Tibial artery (tissue), 4 donors: ENCODE measurements at regions not wholly inside any gene's neighbourhood (a gene's known extent, or its start where the extent isn't known, plus 50 kb on each side); places are given as distances from the start of the nearest gene placed in this dataset.

Source experiments
- DNase-seq, 2 donors: peaks; one replicate each; pipeline ENCODE4 v3.0.0-alpha.2; 2019
- H3K27ac ChIP-seq, 2 donors: fragments of 200-600 bp; sonication (generic) in 1 of 2; 1 replicate in 1 of 2; 2 replicates in 1 of 2; pipeline ENCODE4 v1.5.1; 2018 to 2019; ENCODE audit warnings: mild to moderate bottlenecking in 1 of 2
- H3K27me3 ChIP-seq, 2 donors: fragments of 200-600 bp; sonication (generic) in 1 of 2; one replicate each; pipeline versions ENCODE4 v1.5.1 to v1.6.0; 2016 to 2019
- H3K36me3 ChIP-seq, 3 donors: fragments of 200-600 bp; sonication (generic) in 2 of 3; one replicate each; pipeline ENCODE4 v1.5.1; 2016 to 2019; ENCODE audit warnings: mild to moderate bottlenecking in 2 of 3
- H3K4me1 ChIP-seq, 4 donors: fragments of 200-600 bp; sonication (generic) in 2 of 4; 1 replicate in 3 of 4; 2 replicates in 1 of 4; pipeline ENCODE4 v1.5.1; 2016 to 2019
- H3K4me3 ChIP-seq, 2 donors: fragments of 200-600 bp; sonication (generic) in 1 of 2; 1 replicate in 1 of 2; 2 replicates in 1 of 2; pipeline ENCODE4 v1.5.1; 2018 to 2019; ENCODE audit warnings: mild to moderate bottlenecking in 2 of 2
- H3K9me3 ChIP-seq, 3 donors: fragments of 200-600 bp; sonication (generic) in 1 of 3; one replicate each; pipeline ENCODE4 v1.5.1; 2016 to 2019
- CTCF ChIP-seq, 2 experiments: fragments of 200-600 bp in 1 of 2; fragments of 450-650 bp in 1 of 2; IDR thresholded peaks; one replicate each; pipeline ENCODE4 v1.5.1; 2017 to 2019; ENCODE audit warnings: antibody characterized with exemption in 2 of 2, mild to moderate bottlenecking in 1 of 2, moderate library complexity in 1 of 2
- intact Hi-C: fragments of 100-400 bp; cut with DNase I; formaldehyde crosslinking; loops from one replicate; pipeline ENCODE4 v1.15.0; 2023; ENCODE audit warnings: low total_unique reads

- Histone ChIP-seq H3K9me3 (no peaks in the 10 kb centered on the region), H3K27me3 (peaks cover 0 to 28% of the 10 kb centered on the region in 2 donors), H3K36me3 (no peaks in the 10 kb centered on the region), H3K4me3 (no peak overlapping the region), H3K27ac (no peak overlapping the region), H3K4me1 (no peaks in the 10 kb centered on the region)
- no peak for DNase-seq
- intact Hi-C loops, result no loop called here
- no peak for TF ChIP-seq CTCF (IDR thresholded peaks at IDR 0.05)
Measured at GRCh38 chr11:45583981-45584566, 81.3 kb downstream of the CHST1 start.

- H3K4me1 ChIP-seq, result no peaks in the 10 kb centered on the region
- no peak for DNase-seq
- no peaks in the 10 kb centered on the region for H3K36me3 ChIP-seq
- no peaks in the 10 kb centered on the region for H3K9me3 ChIP-seq
- H3K27ac ChIP-seq, result no peak overlapping the region
- peaks cover 0 to 59% of the 10 kb centered on the region in 2 donors for H3K27me3 ChIP-seq
- TF ChIP-seq CTCF (IDR thresholded peaks at IDR 0.05), result no peak
- intact Hi-C loops, result no loop called here
- H3K4me3 ChIP-seq, result no peak overlapping the region
Measured at GRCh38 chr11:45580399-45580798, 85.0 kb downstream of the CHST1 start.

- Histone ChIP-seq H3K4me3 (no peak overlapping the region), H3K36me3 (no peaks in the 10 kb centered on the region), H3K27me3 (peaks cover 0 to 70% of the 10 kb centered on the region in 2 donors), H3K9me3 (no peaks in the 10 kb centered on the region), H3K27ac (no peak overlapping the region), H3K4me1 (no peaks in the 10 kb centered on the region)
- no peak for TF ChIP-seq CTCF (IDR thresholded peaks at IDR 0.05)
- intact Hi-C loops, result no loop called here
- DNase-seq, result no peak
Measured at GRCh38 chr11:45578316-45578715, 87.1 kb downstream of the CHST1 start.

- Histone ChIP-seq H3K36me3 (no peaks in the 10 kb centered on the region), H3K4me1 (no peaks in the 10 kb centered on the region), H3K4me3 (no peak overlapping the region), H3K9me3 (no peaks in the 10 kb centered on the region), H3K27me3 (peaks cover 0 to 72% of the 10 kb centered on the region in 2 donors), H3K27ac (no peak overlapping the region)
- DNase-seq, result no peak
- intact Hi-C loops, result no loop called here
- TF ChIP-seq CTCF (IDR thresholded peaks at IDR 0.05), result no peak
Measured at GRCh38 chr11:45577752-45578151, 87.7 kb downstream of the CHST1 start.

- no peak overlapping the region for H3K4me3 ChIP-seq
- H3K27ac ChIP-seq, result no peak overlapping the region
- H3K9me3 ChIP-seq, result no peaks in the 10 kb centered on the region
- no peak for TF ChIP-seq CTCF (IDR thresholded peaks at IDR 0.05)
- intact Hi-C loops, result no loop called here
- no peaks in the 10 kb centered on the region for H3K36me3 ChIP-seq
- DNase-seq, result no peak
- peaks cover 0 to 74% of the 10 kb centered on the region in 2 donors for H3K27me3 ChIP-seq
- H3K4me1 ChIP-seq, result no peaks in the 10 kb centered on the region
Measured at GRCh38 chr11:45576461-45577215, 88.8 kb downstream of the CHST1 start.
